DOHH2 (cell line): ENCODE measurements at regions not wholly inside any gene's neighbourhood (a gene's known extent, or its start where the extent isn't known, plus 50 kb on each side); places are given as distances from the start of the nearest gene placed in this dataset.

Experiments used
- H3F3A ChIP-seq: fragments of 200-600 bp; sonication (generic), shearing (Covaris generic); 2 replicates; pipeline ENCODE4 v1.6.0; 2016; ENCODE audit warnings: antibody characterized with exemption, mild to moderate bottlenecking; ENCODE audit not compliant: control insufficient read depth, insufficient read depth
- H3K27ac ChIP-seq: fragments of 200-600 bp; sonication (generic); 2 replicates; pipeline ENCODE4 v1.5.1; 2014; ENCODE audit warnings: low read depth, mild to moderate bottlenecking, low read length, moderate library complexity
- H3K27me3 ChIP-seq: fragments of 200-600 bp; sonication (generic); 2 replicates; pipeline ENCODE4 v1.6.1; 2014; ENCODE audit warnings: mild to moderate bottlenecking, low read length, mixed read lengths; ENCODE audit not compliant: control insufficient read depth
- H3K36me3 ChIP-seq: fragments of 200-600 bp; sonication (generic); 2 replicates; pipeline ENCODE4 v1.6.1; 2014; ENCODE audit warnings: mild to moderate bottlenecking, low read length, moderate library complexity, mixed read lengths; ENCODE audit not compliant: control insufficient read depth
- H3K4me1 ChIP-seq: fragments of 200-600 bp; sonication (generic); 2 replicates; pipeline ENCODE4 v1.6.1; 2014; ENCODE audit warnings: mild to moderate bottlenecking, low read length, mixed read lengths; ENCODE audit not compliant: control insufficient read depth
- H3K4me2 ChIP-seq: fragments of 200-600 bp; sonication (generic); 2 replicates; pipeline ENCODE4 v1.6.0; 2014; ENCODE audit warnings: mild to moderate bottlenecking, low read length, moderate library complexity
- H3K4me3 ChIP-seq: fragments of 200-600 bp; sonication (generic); 2 replicates; pipeline ENCODE4 v1.5.1; 2014; ENCODE audit warnings: mild to moderate bottlenecking, low read length, mixed read lengths
- H3K79me2 ChIP-seq: fragments of 200-600 bp; sonication (generic); 2 replicates; pipeline ENCODE4 v1.6.1; 2014; ENCODE audit warnings: mild to moderate bottlenecking, low read length, mixed read lengths; ENCODE audit not compliant: control insufficient read depth
- H3K9me2 ChIP-seq: fragments of 200-600 bp; sonication (generic); replicated peaks from 2 replicates; pipeline ENCODE4 v1.6.1; 2014; ENCODE audit warnings: mild to moderate bottlenecking, low read length, mixed read lengths; ENCODE audit not compliant: control insufficient read depth
- H3K9me3 ChIP-seq: fragments of 200-600 bp; sonication (generic); 2 replicates; pipeline ENCODE4 v1.6.1; 2014; ENCODE audit warnings: antibody characterized with exemption, low read length, mixed read lengths; ENCODE audit not compliant: control insufficient read depth, insufficient read depth
- H4K20me1 ChIP-seq: fragments of 200-600 bp; sonication (generic); 2 replicates; pipeline ENCODE4 v1.6.0; 2014; ENCODE audit warnings: low read depth, mild to moderate bottlenecking, antibody characterized with exemption, low read length, moderate library complexity; ENCODE audit not compliant: control insufficient read depth, insufficient read depth
- EZH2phosphoT487 ChIP-seq: fragments of 200-600 bp; sonication (generic); IDR thresholded peaks from 2 replicates; pipeline ENCODE4 v1.6.1; 2017; ENCODE audit warnings: borderline replicate concordance, mild to moderate bottlenecking, antibody characterized with exemption, low read length, moderate library complexity, mixed read lengths
- TF ChIP-seq, protein P1 (sequence below): fragments of 200-600 bp; sonication (generic); IDR thresholded peaks from one replicate; pipeline ENCODE4 v1.5.1; 2014; ENCODE audit warnings: antibody characterized with exemption, mild to moderate bottlenecking, low read depth, low read length; ENCODE audit not compliant: poor library complexity, severe bottlenecking

GRCh38 chr2:234671231-234671630, 174.3 kb upstream of the ARL4C start:
- TF ChIP-seq, protein P1, sequence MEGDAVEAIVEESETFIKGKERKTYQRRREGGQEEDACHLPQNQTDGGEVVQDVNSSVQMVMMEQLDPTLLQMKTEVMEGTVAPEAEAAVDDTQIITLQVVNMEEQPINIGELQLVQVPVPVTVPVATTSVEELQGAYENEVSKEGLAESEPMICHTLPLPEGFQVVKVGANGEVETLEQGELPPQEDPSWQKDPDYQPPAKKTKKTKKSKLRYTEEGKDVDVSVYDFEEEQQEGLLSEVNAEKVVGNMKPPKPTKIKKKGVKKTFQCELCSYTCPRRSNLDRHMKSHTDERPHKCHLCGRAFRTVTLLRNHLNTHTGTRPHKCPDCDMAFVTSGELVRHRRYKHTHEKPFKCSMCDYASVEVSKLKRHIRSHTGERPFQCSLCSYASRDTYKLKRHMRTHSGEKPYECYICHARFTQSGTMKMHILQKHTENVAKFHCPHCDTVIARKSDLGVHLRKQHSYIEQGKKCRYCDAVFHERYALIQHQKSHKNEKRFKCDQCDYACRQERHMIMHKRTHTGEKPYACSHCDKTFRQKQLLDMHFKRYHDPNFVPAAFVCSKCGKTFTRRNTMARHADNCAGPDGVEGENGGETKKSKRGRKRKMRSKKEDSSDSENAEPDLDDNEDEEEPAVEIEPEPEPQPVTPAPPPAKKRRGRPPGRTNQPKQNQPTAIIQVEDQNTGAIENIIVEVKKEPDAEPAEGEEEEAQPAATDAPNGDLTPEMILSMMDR: no peak
- TF ChIP-seq EZH2phosphoT487: no peak
- Histone ChIP-seq H3K4me3 (no peak overlapping the region), H3K4me2 (no peak overlapping the region), H3K9me3 (no peaks in the 10 kb centered on the region), H3F3A (no peaks in the 10 kb centered on the region), H3K36me3 (no peaks in the 10 kb centered on the region), H3K9me2 (no peaks in the 10 kb centered on the region), H3K4me1 (no peaks in the 10 kb centered on the region), H3K27me3 (no peaks in the 10 kb centered on the region), H3K79me2 (no peaks in the 10 kb centered on the region), H3K27ac (no peak overlapping the region), H4K20me1 (no peaks in the 10 kb centered on the region)

DNA sequence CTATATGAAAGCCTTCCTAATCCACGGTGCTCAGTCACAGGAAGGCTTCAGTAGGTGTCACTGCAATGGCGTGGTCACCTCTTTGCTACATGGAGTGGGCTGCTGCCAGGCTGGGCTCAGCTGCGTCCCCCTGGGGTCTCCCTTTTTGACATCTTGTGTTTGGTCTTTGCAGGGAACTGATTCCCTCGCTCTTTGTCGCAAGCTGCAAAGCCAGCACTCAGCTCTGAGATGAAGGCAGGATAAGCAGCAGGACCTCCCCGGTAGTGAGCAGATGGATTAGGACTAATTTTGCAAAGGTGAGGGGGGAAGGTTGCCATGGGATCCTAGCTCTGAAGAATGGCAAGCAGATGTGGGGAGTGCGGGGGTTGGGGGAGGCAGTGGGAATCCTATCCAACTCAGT, 173.9 kb upstream of the ARL4C start:
- Histone ChIP-seq H3K9me3 (no peaks in the 10 kb centered on the region), H3K9me2 (no peaks in the 10 kb centered on the region), H3K4me1 (no peaks in the 10 kb centered on the region), H4K20me1 (no peaks in the 10 kb centered on the region), H3K4me2 (no peak overlapping the region), H3K4me3 (no peak overlapping the region), H3K79me2 (no peaks in the 10 kb centered on the region), H3F3A (no peaks in the 10 kb centered on the region), H3K27ac (no peak overlapping the region), H3K27me3 (no peaks in the 10 kb centered on the region), H3K36me3 (no peaks in the 10 kb centered on the region)
- TF ChIP-seq, protein P1: no peak
- no peak for TF ChIP-seq EZH2phosphoT487

DNA sequence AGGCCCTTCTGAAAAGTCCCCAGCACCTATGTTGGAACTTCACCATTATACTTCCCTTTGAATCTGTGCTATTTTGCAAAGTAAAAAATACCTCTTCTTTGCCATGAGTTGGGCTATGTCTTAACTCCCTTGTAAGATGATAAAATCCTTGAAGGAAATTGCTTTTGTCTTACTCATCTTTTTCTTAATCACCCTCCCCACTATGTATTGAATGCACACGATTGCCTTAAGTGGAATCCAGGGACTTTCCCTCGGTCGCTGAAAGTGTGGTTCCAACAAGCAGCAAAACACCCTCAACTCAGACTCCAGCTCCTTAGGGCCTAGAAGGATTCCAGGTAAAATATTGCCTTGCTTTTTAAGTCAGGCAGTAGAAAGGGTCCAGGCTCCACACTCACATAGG, 173.2 kb upstream of the ARL4C start:
- H3K27ac ChIP-seq: no peak overlapping the region
- no peaks in the 10 kb centered on the region for H3K79me2 ChIP-seq
- TF ChIP-seq, protein P1: no peak
- TF ChIP-seq EZH2phosphoT487: no peak
- no peaks in the 10 kb centered on the region for H3K27me3 ChIP-seq
- no peaks in the 10 kb centered on the region for H4K20me1 ChIP-seq
- H3K4me2 ChIP-seq: no peak overlapping the region
- H3K36me3 ChIP-seq: no peaks in the 10 kb centered on the region
- H3K4me1 ChIP-seq: no peaks in the 10 kb centered on the region
- H3F3A ChIP-seq: no peaks in the 10 kb centered on the region
- no peak overlapping the region for H3K4me3 ChIP-seq
- no peaks in the 10 kb centered on the region for H3K9me2 ChIP-seq
- no peaks in the 10 kb centered on the region for H3K9me3 ChIP-seq

DNA sequence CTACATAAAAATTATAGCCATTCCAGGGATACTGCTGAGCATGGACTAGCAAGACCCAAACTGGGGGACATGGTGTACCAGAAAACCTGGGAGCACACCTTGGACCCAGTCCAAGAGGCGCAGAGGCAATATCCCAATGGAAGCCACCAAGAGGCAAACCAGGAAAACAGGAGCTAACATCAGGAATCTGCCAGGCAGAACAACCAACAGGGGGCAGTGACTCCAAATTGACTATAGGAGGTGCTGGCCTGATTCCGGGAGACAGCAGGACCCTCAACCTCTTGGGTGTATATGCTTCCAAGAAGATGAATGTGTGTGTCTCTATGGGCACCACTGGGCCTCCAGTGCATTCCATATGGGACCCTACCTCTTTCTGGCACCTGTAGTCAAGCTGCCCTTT, 172.7 kb upstream of the ARL4C start:
- no peaks in the 10 kb centered on the region for H3K27me3 ChIP-seq
- no peak overlapping the region for H3K4me3 ChIP-seq
- no peaks in the 10 kb centered on the region for H4K20me1 ChIP-seq
- H3K9me3 ChIP-seq: no peaks in the 10 kb centered on the region
- H3F3A ChIP-seq: no peaks in the 10 kb centered on the region
- H3K27ac ChIP-seq: no peak overlapping the region
- no peaks in the 10 kb centered on the region for H3K4me1 ChIP-seq
- TF ChIP-seq, protein P1: no peak
- TF ChIP-seq EZH2phosphoT487: no peak
- no peak overlapping the region for H3K4me2 ChIP-seq
- no peaks in the 10 kb centered on the region for H3K79me2 ChIP-seq
- no peaks in the 10 kb centered on the region for H3K9me2 ChIP-seq
- no peaks in the 10 kb centered on the region for H3K36me3 ChIP-seq
